K562 (cell line): ENCODE measurements at regions not wholly inside any gene's neighbourhood (a gene's known extent, or its start where the extent isn't known, plus 50 kb on each side); places are given as distances from the start of the nearest gene placed in this dataset.

Experiments used
- ATAC-seq: fragments of 200-7000 bp; cut with Tn5 transposase; 3 replicates; pipeline ENCODE4 v1.9.1; 2020; ENCODE audit warnings: moderate library complexity
- BruUV-seq: library from RNA; stranded (reverse); fragments of 400-500 nt; replicated peaks from 2 replicates; lab custom pipeline; 2021; lab: Mats Ljungman, UMichigan
- CTCF ChIA-PET: fragments of 300-600 bp; formaldehyde crosslinking; extraction: SDS; loops from one replicate; lab custom pipeline; 2021; ENCODE audit warnings: low intra/inter-chr PET ratio; lab: Yijun Ruan, JAX
- POLR2A ChIA-PET: fragments of 300-600, 350-650 bp; sonication (Branson Sonifier 250); formaldehyde crosslinking; extraction: SDS; loops from one replicate; lab custom pipeline; 2021; ENCODE audit warnings: antibody characterized with exemption, inconsistent platforms; lab: Yijun Ruan, JAX
- DNase-seq, 4 experiments: peaks; one replicate each; pipeline versions ENCODE4 v3.0.0 to v3.0.0-alpha.2; 2011 to 2018; ENCODE audit warnings: low spot score in 3 of 4, mixed read lengths in 3 of 4; ENCODE audit errors: extremely low read depth in 1 of 4
- FAIRE-seq: peaks from 2 replicates; lab custom pipeline; 2011; peaks lifted over from hg19 to GRCh38; lab: Jason Lieb, UNC
- H2AFZ ChIP-seq: 2 replicates; pipeline ENCODE4 v1.6.0; 2011; ENCODE audit warnings: low read depth, low read length, control low read depth, inconsistent platforms
- H3K27ac ChIP-seq: fragments of 200-600 bp; 3 replicates; pipeline ENCODE4 v1.8.0; 2011; ENCODE audit warnings: low read depth, mild to moderate bottlenecking, control low read depth, inconsistent platforms, low read length, moderate library complexity, mixed read lengths; ENCODE audit errors: extremely low read depth
- H3K27me3 ChIP-seq, 2 experiments: fragments of 300-600 bp in 1 of 2; 2 replicates in 1 of 2; 3 replicates in 1 of 2; pipeline versions ENCODE4 v1.6.0 to v1.8.0; 2011; ENCODE audit warnings: inconsistent platforms in 2 of 2, low read length in 2 of 2, mild to moderate bottlenecking in 1 of 2, mixed read lengths in 1 of 2, moderate library complexity in 1 of 2; ENCODE audit not compliant: control insufficient read depth in 2 of 2, insufficient read depth in 2 of 2
- H3K36me3 ChIP-seq: fragments of 300-600 bp; 3 replicates; pipeline ENCODE4 v1.8.0; 2011; ENCODE audit warnings: mild to moderate bottlenecking, low read length, inconsistent platforms; ENCODE audit not compliant: control insufficient read depth, insufficient read depth
- H3K4me1 ChIP-seq, 2 experiments: fragments of 200-600 bp in 1 of 2; replicated peaks in 1 of 2; 2 replicates in 1 of 2; 3 replicates in 1 of 2; pipeline versions ENCODE4 v1.5.1 to v1.8.0; 2011; ENCODE audit warnings: inconsistent platforms in 2 of 2, low read length in 2 of 2, mild to moderate bottlenecking in 1 of 2, mixed read lengths in 1 of 2, moderate library complexity in 1 of 2; ENCODE audit not compliant: control insufficient read depth in 2 of 2, insufficient read depth in 2 of 2
- H3K4me2 ChIP-seq: 2 replicates; pipeline ENCODE4 v1.6.1; 2011; ENCODE audit warnings: low read length, control low read depth, inconsistent platforms, mixed read lengths; ENCODE audit not compliant: insufficient read depth
- H3K4me3 ChIP-seq: fragments of 200-600 bp; sonication (generic), shearing (Covaris generic); 2 replicates; pipeline ENCODE4 v1.5.1; 2016; ENCODE audit warnings: control low read depth, inconsistent platforms
- H3K79me2 ChIP-seq: fragments of 200-600 bp; 3 replicates; pipeline ENCODE4 v1.8.0; 2011; ENCODE audit warnings: low read length, inconsistent platforms; ENCODE audit not compliant: control insufficient read depth, insufficient read depth
- H3K9ac ChIP-seq, 2 experiments: 2 replicates each; pipeline versions ENCODE4 v1.6.0 to v1.6.1; 2011; ENCODE audit warnings: low read depth in 2 of 2, low read length in 2 of 2, control low read depth in 1 of 2, inconsistent platforms in 1 of 2, mild to moderate bottlenecking in 1 of 2, mixed read lengths in 1 of 2; ENCODE audit not compliant: insufficient read depth in 1 of 2
- H3K9me1 ChIP-seq: one replicate; pipeline ENCODE4 v1.6.0; 2011; ENCODE audit warnings: inconsistent platforms, mild to moderate bottlenecking, low read length, moderate library complexity; ENCODE audit not compliant: control insufficient read depth, insufficient read depth
- H3K9me3 ChIP-seq: replicated peaks from 2 replicates; pipeline ENCODE4 v1.5.1; 2011; ENCODE audit warnings: low read depth, low read length, inconsistent platforms; ENCODE audit not compliant: control insufficient read depth, insufficient read depth
- H4K20me1 ChIP-seq: replicated peaks from 2 replicates; pipeline ENCODE4 v1.6.1; 2011; ENCODE audit warnings: low read length, inconsistent platforms, mixed read lengths; ENCODE audit not compliant: control insufficient read depth, insufficient read depth
- CBFB ChIP-seq: sonication (generic); formaldehyde crosslinking; IDR thresholded peaks from 2 replicates; pipeline ENCODE4 v1.4.0; 2020; ENCODE audit warnings: mild to moderate bottlenecking, missing genetic modification reagents
- GTF2F1 ChIP-seq: IDR thresholded peaks from 2 replicates; pipeline ENCODE4 v1.6.1; 2011; ENCODE audit warnings: low read depth, low read length, improper control_type of control experiment
- KDM1A ChIP-seq, 2 experiments: fragments of 450-650 bp; IDR thresholded peaks; 2 replicates each; pipeline ENCODE4 v1.6.1; 2016; ENCODE audit warnings: mild to moderate bottlenecking in 2 of 2
- NR1H2 ChIP-seq: sonication (generic); formaldehyde crosslinking; IDR thresholded peaks from 2 replicates; pipeline ENCODE4 v1.4.0; 2020; ENCODE audit warnings: mild to moderate bottlenecking, missing genetic modification reagents
- PHF21A ChIP-seq: fragments of 450-650 bp; IDR thresholded peaks from 2 replicates; pipeline ENCODE4 v1.6.1; 2017; ENCODE audit warnings: low read depth, borderline replicate concordance
- PHF8 ChIP-seq: fragments of 200-600 bp; sonication (generic); IDR thresholded peaks from 2 replicates; pipeline ENCODE4 v1.6.1; 2012; ENCODE audit warnings: mixed run types, mild to moderate bottlenecking, inconsistent platforms, low read length, moderate library complexity, borderline replicate concordance
- PTBP1 ChIP-seq: fragments of 200-400 bp; formaldehyde crosslinking; IDR thresholded peaks from 2 replicates; pipeline ENCODE4 v1.6.1; 2017; ENCODE audit warnings: low read depth, low read length
- SREBF1 ChIP-seq: fragments of 150-350 bp; IDR thresholded peaks from 2 replicates; pipeline ENCODE4 v1.6.1; 2014; ENCODE audit warnings: antibody characterized with exemption, low read depth, low read length, borderline replicate concordance
- TRIM24 ChIP-seq, 2 experiments: fragments of 450-650 bp; IDR thresholded peaks; 2 replicates each; pipeline ENCODE4 v1.6.1; 2016
- ZNF507 ChIP-seq: conservative IDR thresholded peaks from 2 replicates; pipeline ENCODE4 v1.6.1; 2017; ENCODE audit warnings: missing genetic modification characterization, missing compliant biosample characterization
- ZNF778 ChIP-seq: fragments of 450-650 bp; formaldehyde crosslinking; IDR thresholded peaks from 2 replicates; pipeline ENCODE4 v1.4.0; 2020; ENCODE audit warnings: mild to moderate bottlenecking, moderate library complexity
- WGBS: fragments of 100-300 bp; shearing (Covaris generic); methylation state at CpG from one replicate; pipeline ENCODE4 v1.1.6; 2016; ENCODE audit warnings: low coverage, mixed read lengths; ENCODE audit not compliant: insufficient coverage; ENCODE audit errors: missing lambda C conversion rate; 5-methylcytosine and 5-hydroxymethylcytosine counted together
- in situ Hi-C: fragments of 300-500 bp; cut with MboI; formaldehyde crosslinking; loops from 4 replicates; pipeline ENCODE4 v1.15.0; 2018; ENCODE audit warnings: inconsistent platforms, mixed read lengths
- intact Hi-C: fragments of 100-400 bp; cut with micrococcal nuclease; formaldehyde crosslinking; loops from 2 replicates; pipeline ENCODE4 v1.14.2; 2022
- TF ChIP-seq, protein P1 (sequence below): sonication (generic); formaldehyde crosslinking; IDR thresholded peaks from 2 replicates; pipeline ENCODE4 v1.4.0; 2020; ENCODE audit warnings: mild to moderate bottlenecking, missing genetic modification reagents

DNA sequence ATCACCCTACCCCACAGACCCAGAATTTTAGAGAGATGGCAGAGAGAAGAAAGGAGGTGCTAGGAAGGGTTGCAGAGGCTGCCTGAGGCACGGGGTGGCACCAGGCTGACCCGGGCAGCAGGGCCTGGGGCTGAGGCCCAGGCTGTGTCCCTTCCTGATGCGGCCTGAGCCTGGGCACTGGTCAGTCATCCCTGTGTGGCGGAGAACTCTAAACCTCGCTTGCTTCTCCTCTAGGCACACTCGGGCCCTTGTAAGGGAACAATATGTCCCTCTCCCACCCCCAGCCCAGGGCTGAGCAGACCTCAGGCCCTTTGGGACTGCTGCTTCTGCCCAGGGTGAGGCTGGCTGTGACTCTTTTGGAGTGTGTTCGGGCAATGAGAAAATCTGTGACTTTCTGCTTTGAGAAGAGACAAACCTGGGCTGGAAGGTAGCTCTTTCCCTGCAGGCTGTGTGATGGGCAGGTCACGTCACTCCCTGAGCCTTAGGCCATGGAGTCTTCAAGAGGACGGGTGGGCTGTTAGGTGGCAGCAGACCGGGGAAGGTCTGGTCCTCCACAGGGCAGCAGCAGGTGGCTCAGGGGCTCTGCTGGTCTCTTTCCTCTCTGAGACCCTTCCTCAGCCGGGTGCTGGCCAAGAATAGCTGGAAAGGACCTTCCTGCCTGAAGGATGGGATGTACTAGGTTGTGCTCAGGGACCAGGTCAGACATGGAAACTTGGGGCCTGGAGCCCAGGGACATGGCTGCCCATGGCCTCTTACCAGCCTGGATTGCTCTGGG is 96.8 kb downstream of the GLI2 start:
- intact Hi-C loops: no loop called here
- ATAC-seq: no peak
- Histone ChIP-seq H3K27ac (no peak overlapping the region), H3K4me1 (no peaks in the 10 kb centered on the region), H3K9me3 (no peaks in the 10 kb centered on the region), H4K20me1 (peaks cover 3% of the 10 kb centered on the region; the same call in 1 of the 2 replicates)
- ChIA-PET POLR2A (interaction anchor here (1.2 kb wide), 1 partner anchor 9 kb away, joined by 3 read pairs; no protein-coding TSS in a partner anchor), CTCF (no interaction called here)
- no peak for TF ChIP-seq GTF2F1
- TF ChIP-seq ZNF507 (tag): no peak
- no peak for TF ChIP-seq PHF21A
- no peak for TF ChIP-seq NR1H2
- TF ChIP-seq PTBP1: no peak
- no peak for TF ChIP-seq PHF8
- TF ChIP-seq, protein P1, sequence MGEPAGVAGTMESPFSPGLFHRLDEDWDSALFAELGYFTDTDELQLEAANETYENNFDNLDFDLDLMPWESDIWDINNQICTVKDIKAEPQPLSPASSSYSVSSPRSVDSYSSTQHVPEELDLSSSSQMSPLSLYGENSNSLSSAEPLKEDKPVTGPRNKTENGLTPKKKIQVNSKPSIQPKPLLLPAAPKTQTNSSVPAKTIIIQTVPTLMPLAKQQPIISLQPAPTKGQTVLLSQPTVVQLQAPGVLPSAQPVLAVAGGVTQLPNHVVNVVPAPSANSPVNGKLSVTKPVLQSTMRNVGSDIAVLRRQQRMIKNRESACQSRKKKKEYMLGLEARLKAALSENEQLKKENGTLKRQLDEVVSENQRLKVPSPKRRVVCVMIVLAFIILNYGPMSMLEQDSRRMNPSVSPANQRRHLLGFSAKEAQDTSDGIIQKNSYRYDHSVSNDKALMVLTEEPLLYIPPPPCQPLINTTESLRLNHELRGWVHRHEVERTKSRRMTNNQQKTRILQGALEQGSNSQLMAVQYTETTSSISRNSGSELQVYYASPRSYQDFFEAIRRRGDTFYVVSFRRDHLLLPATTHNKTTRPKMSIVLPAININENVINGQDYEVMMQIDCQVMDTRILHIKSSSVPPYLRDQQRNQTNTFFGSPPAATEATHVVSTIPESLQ (CRISPR knock-in tag): no peak
- TF ChIP-seq SREBF1: no peak
- no peak for TF ChIP-seq TRIM24 (IDR thresholded peaks at IDR 0.05)
- TF ChIP-seq KDM1A (IDR thresholded peaks at IDR 0.05): no peak
- TF ChIP-seq CBFB (CRISPR knock-in tag): no peak
- no peak for TF ChIP-seq ZNF778 (CRISPR knock-in tag)
- TF ChIP-seq, all 486 proteins: peak for 0
- 2% methylated on average over 11 of the region's 11 CpGs for WGBS
- no peak overlapping the region for H2AFZ ChIP-seq
- BruUV-seq: no TSS peak
- H3K4me3 ChIP-seq: no peak overlapping the region
- no peaks in the 10 kb centered on the region for H3K9me1 ChIP-seq
- no peak overlapping the region for H3K9ac ChIP-seq
- DNase-seq (no peak), FAIRE-seq (no peak)
- in situ Hi-C loops: no loop called here
- H3K36me3 ChIP-seq: no peaks in the 10 kb centered on the region
- peaks cover 2 to 45% of the 10 kb centered on the region in 2 experiments; a peak in 4 of 5 replicates for H3K27me3 ChIP-seq
- H3K4me2 ChIP-seq: no peak overlapping the region
- no peaks in the 10 kb centered on the region for H3K79me2 ChIP-seq
